ENCODE measurements at regions not wholly inside any gene's neighbourhood (a gene's known extent, or its start where the extent isn't known, plus 50 kb on each side); places are given as distances from the start of the nearest gene placed in this dataset.

DNA sequence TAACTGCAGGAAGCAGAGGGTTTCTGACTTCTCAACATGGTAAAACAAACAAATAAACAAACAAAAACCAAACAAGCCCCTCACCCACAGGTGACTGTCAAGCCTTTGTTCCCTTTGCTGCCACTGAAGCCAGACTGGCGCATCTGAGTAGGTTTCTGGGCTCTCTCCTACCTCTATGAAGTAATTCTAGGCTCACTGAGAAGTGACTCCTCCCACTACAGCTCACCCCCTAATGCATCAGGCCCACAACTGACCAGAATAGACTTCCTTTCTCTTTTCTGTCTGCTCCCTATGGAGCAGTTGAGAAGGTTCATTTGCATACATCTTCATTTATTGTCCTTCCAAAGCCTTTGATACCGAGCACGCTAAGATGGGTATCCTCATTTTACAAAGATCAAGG, 77.0 kb upstream of the CCL2 start:
- DNase-seq (ENCODE audit: low read depth): no peak

DNA sequence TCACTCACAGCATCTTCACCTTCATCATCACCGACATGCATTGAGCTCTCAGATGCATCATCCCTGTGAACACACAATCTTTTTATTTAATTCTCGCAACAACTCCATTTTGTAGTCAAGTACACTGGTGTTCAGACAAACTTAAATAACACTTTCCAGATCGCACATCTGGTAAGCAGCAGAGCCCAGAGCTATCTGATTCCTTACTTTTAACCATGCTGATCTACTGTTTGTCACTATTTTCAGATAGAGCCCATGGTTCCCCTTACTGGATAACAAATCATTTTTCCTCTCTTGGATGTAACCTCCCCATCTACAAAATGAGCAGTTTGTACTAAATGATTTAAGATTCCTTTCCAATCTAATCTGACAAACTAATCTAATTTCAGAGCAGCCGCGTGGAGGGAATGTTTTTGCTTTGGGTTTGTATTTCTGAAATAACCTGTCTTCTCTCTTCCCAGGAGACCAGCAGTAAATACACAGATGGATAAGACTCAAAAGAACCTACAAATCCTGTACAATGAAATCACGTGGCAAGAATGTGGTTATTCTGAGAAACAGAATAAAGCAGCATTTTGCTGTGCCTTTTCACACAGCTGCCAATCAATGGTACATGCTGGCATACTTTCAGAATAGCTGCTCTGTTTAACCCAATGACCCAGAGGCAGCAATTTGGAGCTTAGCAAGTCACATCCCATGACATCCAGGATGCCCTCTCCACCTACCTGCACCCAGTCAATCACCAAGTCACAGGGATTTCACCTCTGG, 72.9 kb upstream of the CCL2 start:
- DNase-seq (ENCODE audit: low read depth): no peak

- DNase-seq (ENCODE audit: low read depth): no peak
These were observed 59.1 kb upstream of the CCL2 start for GRCh38 chr17:34195987-34196386.

GRCh38 chr17:34198519-34198918, 56.6 kb upstream of the CCL2 start:
- DNase-seq (ENCODE audit: low read depth): no peak

GRCh38 chr17:34199454-34199853, 55.6 kb upstream of the CCL2 start:
- no peak for DNase-seq (ENCODE audit: low read depth)

DNA sequence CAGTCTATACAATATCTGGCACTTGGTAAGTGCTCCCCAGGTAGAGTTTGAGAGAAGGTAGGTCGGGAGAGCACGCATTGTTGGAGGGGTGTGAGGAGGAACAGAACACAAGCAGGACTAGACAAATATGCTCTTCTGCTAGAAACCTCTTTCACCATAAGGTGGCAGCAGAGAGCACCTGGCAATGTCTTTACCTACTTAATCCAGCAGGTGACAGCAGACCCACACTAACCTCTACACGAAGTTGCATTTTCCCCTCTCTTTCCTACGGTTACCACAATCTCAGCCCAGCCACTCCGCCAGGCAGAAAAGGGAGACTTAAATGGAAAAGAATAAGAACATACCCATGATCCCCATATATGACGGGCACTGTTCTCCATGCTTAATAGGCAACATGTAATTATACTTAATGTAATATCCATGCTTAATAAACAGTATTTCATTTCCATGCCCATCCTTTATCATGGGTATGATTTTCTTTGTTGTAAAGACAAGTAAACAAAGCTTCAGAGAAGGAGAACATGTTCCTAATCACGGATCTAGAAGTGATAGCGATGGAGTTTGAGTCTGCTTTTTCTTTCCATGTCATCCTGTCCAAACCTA, 55.1 kb upstream of the CCL2 start:
- peak; percentile 43 for DNase-seq (ENCODE audit: low read depth)

- DNase-seq (ENCODE audit: low read depth): no peak
These were observed 53.9 kb upstream of the CCL2 start for GRCh38 chr17:34201225-34201624.

DNA sequence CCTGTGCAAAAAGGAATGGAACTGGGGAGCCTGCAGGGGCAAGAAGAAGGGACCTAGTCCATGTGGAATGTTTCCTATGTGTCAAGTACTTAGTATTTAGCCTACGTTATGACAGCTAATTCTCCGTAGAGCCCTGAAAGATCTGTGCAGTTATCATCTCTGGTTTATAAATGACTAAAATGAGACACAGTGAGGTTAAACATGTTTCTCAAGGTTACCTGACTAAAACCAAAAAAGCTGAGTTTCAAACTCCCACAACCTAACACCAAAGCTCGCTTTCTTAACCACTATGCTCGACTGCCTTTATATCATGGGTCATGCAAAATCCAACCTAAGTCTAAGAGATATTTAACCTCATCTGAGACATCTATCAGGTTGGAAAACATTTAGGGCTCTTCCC, 53.3 kb upstream of the CCL2 start:
- no peak for DNase-seq (ENCODE audit: low read depth)

DNA sequence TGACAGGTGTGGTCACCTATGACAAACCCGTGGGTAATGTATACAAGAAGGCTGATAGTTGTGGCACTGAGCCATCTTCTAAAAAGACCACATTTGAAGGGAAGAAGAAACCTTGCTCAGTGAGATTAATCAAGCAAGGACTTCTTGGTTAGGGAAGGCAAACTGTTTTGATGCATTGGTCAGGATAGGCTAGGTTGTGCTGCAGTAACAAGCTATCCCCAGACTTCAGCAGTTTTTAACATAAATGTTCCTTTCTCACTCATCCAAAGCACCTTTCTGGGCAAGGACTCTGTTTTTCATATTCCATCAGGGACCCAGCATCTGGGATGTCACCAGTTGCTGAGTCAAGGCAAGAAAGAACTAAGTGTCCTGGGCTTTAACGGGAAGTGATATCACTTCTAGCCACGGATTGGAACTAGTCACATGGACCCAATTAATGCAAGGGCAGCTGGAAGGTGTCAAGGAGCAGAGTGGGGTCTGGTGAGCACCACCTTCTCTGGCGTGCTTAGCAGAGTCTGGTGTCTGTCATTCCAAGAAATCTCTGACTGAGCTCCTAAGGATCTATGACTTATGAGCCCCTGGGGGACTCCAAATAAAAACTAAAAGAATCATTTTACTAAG, 52.0 kb upstream of the CCL2 start:
- no peak for DNase-seq (ENCODE audit: low read depth)

DNA sequence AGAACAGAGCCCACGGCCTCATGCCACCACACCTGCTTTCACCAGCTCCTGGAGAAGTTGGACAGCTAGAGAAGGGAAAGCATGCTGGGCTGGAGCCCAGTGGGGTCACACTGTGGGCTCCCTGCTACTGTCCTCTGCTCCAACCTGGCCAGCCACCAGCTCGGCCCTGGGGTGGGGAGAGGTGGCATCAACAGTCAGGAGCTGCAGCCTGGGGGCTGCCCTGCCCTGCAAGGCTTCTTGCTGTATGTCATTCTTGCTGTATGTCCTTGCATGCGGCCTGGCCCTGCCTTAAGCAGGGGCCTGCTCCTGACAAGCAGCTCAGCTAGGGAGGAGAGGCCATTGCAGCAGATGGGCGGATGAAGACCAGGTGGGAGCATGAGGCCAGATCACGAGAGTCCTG, 50.7 kb upstream of the CCL2 start:
- no peak for DNase-seq (ENCODE audit: low read depth)

Data from activated T-cell treated with anti-CD3 and anti-CD28 coated beads for 48 hours (primary cell).